ENCODE measurements at regions not wholly inside any gene's neighbourhood (a gene's known extent, or its start where the extent isn't known, plus 50 kb on each side); places are given as distances from the start of the nearest gene placed in this dataset.

DNA sequence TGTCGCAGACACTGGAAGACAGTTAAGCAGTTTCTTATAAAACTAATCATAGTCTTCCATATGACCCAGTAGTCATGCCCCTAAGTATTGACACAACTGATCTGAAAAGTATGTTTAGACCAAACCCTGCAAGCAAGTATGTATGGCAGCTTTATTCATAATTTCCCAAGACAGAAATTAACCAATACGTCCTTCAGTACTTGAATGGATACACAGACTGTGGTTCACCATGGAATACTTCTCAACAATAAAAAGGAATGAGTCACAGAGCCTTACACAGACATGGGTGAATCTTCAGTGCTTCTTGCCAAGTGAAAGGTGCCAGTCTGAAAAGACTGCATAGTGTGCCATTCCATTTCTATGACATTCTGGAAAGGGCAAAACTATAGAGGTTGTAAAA, 50.2 kb upstream of the AKR1E2 start:
- no peak for DNase-seq

DNA sequence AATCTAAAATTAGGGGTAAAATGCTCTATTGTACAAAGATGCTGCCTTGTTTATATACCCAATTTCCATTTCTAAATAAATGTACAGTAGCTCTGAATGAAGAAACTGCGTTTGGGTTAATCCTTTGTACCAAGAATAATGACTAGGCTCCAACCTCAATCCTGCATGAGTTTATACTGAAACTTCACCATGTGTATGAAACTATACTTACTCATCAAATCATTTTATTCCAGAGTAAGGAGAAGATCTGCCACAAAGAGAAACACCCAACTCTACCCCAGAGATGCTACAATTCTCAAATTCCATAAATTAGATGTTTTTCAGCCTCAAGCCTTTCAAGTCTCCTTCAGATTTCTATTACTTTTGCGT, 53.8 kb upstream of the AKR1E2 start:
- DNase-seq: no peak

DNA sequence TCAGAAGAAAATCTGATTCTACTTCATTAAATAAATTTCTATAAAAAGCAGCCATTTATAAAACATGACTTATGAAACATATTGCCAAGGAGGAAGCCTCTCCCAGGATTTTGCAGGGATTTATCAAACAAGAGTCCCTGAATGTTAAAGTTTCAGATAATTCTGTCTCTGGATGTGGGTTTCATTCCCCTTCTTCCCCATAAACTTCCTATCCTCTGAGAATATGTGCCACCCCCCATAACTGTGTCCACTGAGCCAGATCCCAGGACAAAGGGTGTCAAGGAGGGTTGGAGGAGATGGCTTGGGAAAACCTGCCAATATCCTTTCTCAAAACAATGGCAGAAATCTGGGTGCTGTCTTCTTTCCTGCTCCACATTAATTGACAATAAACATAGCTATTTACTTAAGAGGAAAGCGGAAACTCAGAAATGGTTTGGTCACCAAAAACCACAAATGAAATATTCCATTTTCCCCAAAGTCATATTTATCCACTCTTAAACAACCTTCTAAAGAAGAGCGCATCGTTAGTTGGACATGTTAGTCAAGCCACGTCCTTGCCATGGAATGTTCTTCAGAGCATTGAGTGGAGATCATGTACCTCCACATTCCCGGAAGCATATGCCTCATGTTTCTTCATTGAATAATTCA, 54.3 kb upstream of the AKR1E2 start:
- DNase-seq: no peak

DNA sequence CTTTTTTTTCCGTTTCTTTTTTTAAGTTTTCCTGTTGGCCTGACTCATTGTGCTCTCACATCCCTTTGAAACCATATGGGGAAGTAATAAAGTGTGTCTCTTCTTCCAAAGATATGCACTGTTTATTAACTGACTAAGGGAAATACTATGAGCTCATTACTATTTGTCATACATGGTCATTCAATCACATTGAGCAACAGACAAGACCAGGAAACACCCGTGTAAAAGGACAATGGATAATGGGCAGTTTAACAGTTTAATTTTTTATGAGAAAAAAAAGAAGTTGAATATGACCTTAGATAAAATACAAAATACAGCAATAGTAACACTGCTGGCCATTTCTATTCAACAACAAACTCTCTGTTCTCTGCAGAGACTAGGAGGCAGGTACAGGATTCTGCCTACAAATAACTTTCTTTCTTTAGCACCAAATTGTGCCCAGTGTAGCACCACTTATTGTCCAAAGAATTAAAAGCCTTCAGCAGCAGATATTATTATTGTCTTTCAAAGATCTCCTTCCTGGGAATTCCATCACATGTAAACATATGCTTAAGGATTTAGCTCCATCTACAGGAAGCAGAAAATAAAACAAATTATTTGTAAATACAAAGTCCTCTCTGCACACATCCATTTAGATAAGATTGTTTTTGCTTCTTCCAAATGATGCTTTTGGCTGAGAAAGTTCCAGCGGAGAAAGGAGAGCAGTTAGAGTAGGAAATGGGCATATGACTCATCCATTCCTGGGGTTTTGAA, 55.0 kb upstream of the AKR1E2 start:
- no peak for DNase-seq

DNA sequence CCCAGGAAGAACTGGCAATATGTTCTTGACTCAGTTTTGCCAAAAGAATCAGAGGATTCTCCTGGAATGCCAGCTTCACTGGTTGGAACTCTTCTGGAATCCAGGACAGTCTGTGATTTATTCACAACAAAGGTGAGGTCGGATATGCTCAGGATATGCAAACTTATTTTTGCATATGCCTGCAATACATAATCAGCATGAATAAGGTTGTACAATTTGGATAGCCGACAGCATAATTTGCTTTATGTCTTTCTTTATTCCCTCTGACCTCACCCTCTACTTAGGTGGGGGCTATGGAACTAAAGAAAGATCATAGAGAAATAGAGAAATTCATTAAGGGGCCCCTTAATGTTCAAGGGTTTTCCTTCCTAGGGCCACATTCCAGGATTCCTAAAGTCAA, 57.6 kb upstream of the AKR1E2 start:
- DNase-seq: no peak

DNA sequence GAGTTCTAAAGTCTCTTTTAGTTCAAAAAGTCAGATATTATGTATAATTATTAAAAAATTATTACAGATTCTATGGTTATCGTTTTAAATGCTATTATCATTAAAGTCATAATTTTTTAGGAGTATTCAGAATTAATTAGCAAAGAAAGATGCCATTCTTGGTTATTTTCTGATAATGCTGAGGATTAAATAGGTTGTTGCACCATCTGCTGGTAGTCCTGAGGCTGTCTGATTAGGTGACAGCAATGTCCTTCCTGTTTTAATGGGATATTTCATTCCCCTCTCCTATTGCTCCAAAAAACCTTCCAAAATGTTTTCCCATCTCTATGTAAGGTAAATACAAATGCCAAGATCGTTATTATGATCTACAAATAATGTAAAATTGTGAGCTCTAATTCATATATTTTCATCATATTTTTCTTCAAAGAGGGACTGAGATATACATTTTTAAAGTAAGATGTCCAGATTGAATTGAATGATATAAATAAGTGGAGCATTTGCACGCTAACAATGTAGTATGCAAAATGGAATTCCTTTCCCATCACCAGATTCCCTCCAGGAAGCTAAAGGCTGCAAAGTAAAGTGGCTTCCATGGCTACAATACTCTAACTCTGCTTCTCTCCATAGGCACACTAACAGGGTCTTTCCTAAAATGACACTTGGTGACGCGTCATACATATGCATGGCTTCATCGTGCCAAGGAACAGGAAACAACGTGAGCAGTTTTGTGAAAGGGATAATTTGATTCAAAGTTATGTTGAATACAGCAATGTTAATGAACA, 58.8 kb upstream of the AKR1E2 start:
- no peak for DNase-seq

DNA sequence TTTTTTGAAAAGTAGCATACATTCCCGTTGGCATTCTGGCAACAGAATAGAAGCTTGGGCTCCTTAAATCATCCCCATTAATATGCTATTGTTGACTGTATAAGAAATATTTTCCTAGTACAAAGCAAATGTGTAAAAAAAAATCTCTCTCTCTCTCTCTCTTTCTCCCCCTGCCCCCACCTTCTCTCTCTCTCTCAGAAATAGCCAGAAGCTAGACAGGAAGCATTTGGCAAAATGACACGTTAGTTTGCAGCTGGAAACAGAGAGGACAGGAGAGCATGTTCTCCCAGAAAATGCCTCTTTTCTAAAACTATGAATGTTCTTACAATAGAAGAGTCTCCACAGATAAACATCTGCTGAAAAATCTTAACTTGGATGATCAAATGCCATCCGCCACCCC, 59.6 kb upstream of the AKR1E2 start:
- DNase-seq: no peak

DNA sequence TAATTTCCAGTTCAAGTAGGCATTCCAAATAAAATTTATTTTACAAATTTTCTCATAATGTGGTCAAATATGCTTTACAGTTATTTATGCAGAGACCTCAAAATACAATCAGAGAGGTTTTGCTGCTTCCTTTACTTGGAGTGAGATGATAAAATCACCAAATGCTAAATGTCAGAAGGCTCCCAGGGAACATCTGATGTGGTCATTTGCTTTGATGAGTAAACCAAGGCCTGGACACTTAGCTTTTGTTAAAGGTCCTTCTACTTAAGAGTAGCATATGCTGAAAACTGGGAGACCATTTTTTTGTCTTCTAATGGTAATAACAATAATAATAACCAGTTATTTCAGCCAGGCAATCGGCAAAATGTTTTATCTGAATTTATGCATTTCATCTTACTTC, 60.6 kb upstream of the AKR1E2 start:
- DNase-seq: no peak

DNA sequence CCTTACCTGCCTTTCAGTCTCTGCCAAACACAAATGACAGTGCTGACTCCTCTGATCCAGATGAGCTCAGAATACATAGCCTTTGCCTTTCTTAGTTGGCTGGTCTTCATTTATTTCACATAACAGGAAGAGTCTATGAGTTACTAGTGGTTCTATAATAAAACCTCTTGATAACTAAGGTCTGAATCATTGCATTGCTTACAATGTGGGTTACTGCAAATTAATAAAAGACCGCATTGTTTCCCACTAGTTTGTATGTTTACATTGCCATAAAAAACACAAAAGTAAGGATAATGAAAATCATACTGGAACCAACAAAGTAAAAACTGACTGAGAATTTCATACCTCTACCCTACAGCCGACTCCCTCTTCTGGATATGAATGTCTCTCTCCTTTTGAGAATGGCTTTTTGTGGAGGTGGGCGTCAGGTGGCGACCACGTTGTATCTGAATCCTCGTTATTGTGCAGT, 62.0 kb upstream of the AKR1E2 start:
- no peak for DNase-seq

DNA sequence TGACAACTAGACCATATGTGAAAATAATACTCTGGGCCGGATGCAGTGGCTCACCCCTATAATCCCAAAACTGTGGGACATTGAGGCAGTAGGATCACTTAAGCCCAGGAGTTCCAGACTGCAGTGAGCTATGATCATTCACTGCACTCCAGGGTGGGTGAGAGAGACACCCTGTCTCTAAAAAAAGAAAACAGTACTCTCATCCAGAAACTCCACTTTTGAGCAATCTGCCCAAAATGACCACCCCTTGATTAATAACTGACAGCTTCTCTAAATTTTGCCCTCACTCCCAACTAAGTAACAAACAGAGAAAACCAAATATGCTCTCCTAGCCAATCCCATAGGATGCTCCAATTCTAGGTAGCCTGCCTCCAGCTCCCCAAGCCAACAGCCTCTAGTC, 62.5 kb upstream of the AKR1E2 start:
- DNase-seq: no peak

DNA sequence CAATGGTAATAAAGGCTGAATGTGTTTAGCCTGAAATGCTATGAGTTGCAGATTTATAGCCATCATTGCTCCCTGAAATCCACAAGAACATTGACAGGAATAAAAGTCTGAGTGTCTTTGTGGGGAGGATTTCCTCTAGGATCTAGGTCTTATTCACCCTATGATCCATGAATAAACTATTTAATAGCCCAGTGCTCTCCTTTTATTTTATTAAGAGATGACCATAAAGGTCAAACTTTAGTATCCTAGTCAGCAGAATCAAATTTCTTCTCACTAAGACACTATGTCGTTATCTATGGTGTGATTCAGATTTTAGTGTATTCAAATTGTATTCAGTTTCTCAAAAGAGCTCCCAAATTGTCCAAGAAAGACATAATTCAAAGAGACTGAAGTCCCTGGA, 67.8 kb upstream of the AKR1E2 start:
- no peak for DNase-seq

DNA sequence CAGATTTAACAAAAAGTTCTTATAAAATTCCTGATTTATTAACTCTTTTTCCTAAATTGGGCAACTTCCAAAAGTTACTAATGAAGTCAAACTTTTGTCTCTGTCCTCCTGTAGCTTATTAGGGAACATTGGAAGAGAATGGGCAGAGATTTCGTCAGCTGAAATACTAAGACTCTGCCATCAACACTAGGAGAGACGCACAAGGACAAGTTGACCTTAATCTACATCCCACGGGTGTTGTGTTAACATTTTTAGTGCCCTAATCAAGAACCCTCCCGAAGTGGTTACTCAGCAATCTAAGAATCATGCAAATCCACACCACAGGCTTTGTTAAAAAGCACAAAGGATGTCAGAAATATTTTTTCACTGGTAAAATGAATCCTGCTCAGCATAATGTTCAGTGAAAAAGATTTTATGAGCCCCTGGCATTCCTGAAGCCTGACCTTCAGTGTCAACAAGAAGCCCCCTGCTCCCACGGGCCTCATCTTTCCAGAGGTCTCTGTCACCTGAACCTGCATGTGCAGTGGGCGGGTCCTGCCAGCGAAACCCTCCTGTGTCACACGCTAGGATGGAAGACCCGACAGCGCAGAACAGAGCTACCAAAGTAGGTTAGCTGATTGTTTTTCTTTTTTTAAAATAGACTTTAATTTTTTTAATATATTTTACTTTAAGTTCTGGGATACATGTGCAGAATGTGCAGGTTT, 70.6 kb upstream of the AKR1E2 start:
- DNase-seq: no peak

DNA sequence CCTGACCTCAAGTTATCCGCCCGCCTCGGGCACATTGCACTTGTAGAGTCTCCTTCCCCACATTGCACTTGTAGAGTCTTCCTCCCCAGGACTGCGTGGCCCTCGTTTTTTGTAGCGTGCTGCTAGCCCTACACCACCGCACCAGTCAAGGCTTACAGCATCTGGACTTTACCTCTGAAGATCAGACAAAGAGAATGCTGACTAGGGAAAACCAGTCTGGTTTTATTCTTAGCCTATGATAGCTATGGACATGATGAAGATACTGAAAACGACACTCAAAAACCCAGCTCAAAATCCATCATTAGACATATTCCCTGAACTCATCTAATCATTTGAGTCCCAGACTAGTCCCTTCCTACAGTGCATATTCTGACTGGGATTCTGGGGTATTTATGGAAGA, 71.9 kb upstream of the AKR1E2 start:
- no peak for DNase-seq

DNA sequence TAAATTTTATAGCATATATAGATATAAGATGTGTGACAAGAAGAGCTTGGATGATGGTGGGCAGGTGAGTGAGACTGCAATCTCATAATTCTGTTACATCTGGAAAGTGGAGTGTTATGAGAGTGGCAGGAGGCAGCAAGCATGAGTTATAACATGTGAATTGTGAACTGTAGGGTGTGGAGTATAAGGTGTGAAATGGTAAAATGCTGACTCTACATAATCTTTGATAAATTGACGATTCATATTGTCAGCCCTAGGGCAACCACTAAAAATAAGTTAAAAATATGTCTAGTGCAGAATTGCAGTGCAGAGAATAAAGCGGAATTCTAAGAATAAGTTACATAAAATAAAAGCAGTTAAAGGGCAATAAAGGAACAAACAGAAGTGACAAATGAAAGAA, 74.8 kb upstream of the AKR1E2 start:
- no peak for DNase-seq

DNA sequence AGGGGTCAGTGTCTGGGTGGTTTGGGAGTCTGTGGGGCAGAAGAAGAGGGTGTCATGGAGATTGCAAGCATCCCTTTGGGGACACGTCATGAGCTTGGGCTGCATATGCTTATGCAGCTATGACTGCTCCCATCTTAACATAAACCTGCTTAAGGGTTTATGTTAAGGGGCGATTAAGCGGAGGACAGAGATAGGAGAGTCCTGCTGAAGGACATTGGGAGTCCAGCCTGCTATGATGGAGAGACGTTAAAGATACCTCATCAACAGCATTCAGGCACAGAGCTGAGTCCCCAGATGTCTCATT, 76.8 kb upstream of the AKR1E2 start:
- DNase-seq: no peak

DNA sequence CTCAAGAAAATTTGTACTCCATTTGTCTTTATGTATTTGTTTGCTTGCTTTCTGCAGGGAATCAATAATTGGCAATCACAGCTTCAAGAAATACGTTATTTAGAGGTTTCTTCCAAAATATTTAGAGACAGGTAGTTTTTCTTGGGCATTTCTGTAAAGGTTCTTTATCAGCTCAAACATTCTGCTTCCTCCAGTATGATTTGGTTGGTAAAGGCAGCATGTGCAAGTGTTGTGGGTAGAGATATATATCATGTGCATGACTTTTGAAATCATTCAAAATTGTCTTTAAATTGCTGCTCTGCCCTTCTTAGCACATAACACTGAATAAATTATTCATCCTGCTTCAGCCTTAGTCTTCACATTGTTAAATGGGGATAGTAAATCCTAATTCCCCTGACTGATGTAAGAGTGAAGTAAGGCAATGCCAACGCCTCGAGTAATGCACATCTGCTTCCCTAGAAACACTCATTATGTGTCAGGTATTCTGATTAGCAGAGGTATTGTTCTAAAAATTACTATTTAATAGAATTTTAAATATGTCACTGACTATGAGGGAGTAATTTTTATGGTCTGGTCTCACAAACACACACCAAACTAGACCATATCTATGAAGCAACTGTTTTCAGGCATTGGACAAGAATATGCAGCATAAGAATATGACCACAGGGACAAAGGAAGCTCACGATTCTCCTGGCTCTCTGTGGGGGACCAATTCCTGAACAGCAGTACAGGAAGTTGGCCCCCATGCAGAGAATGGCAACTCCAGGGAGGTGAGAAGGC, 77.3 kb upstream of the AKR1E2 start:
- DNase-seq: no peak

DNA sequence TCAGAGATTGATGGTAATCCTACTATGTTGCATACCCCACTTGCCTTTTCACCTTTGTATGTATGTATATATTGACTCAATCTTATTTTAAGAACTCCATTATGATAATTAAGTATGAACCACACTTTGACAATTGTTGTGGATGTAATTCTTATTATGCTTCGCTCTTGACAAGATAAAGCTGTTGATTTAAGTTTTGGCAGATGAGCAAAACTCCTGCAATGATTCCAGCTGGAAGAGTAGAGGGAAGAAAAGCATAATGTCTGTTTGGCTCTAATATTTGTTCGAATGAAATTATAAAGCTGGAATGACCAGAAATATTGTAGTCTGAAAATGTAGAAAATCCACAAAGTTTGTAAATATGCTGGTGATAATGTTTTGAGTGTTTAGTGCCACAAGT, 83.8 kb upstream of the AKR1E2 start:
- no peak for DNase-seq

DNA sequence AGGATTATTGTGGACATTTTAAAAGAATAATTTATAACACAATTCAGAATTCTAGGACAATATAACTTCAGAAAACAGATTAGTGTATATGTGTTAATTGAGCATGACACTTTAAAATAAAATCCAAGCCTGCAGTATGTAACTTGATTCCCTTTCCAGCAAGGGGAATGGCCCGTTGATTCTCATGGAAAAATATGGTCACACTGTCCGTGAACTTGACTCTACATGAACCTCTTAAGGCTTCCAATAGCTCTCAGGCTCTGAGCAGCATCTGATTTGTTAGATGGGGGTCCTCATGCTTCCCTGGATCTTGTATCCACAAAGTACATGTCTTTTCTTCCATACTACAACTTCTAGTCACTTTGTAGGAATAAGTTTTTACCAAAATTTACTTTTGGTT, 85.5 kb upstream of the AKR1E2 start:
- DNase-seq: no peak

DNA sequence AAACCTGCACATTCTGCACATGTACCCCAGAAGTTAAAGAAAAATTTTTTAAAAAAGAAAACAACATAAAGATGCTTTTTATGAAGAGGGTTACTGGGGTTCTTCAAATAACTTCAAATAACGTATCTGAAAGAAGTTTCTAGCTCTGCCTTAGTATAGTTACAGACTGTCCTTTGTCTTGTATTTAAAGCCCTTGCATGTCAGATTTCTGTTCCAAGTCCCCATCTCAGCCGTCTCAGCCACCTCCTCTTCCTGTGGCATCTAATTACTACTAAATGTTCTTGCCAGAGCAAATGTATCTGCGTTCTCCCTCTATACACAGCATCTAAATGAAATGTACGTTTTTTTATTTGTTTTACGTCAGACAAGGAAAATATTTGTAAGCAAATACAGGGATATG, 89.4 kb upstream of the AKR1E2 start:
- no peak for DNase-seq

DNA sequence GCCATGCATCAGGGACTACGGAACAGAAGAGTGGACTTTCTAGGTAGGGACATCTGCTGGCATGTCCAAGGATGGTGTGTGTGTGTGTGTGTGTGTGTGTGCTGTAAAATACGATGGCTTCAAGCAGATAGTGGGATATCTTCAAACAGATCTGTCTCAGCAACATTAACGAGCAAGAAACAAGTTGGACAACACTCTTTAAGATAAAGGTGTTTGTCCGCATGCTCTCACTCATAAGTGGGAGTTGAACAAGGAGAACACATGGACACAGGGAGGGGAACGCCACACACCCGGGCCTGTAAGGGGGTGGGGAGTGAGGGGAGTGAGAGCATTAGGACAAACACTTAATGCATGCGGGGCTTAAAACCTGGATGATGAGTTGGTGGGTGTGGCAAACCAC, 89.8 kb upstream of the AKR1E2 start:
- DNase-seq: no peak

DNA sequence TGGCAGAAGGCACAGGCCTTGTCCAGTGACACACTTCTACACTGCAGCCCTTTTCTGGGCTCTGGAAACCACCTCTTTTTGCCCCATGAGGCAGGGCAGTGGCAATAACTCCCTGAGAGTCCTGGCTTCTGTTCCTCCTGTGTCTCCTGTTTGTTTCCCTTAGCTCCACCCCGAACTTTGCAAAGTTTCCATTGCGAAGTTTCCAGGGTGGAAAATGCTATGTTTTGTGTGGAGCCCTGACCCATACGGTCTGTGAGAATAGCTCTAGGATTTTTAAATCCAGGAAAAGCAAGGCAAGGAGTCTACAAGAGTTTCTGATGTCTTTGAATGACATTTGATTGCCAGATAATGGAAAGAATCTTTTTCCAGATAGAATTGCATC, 92.2 kb upstream of the AKR1E2 start:
- DNase-seq: no peak

DNA sequence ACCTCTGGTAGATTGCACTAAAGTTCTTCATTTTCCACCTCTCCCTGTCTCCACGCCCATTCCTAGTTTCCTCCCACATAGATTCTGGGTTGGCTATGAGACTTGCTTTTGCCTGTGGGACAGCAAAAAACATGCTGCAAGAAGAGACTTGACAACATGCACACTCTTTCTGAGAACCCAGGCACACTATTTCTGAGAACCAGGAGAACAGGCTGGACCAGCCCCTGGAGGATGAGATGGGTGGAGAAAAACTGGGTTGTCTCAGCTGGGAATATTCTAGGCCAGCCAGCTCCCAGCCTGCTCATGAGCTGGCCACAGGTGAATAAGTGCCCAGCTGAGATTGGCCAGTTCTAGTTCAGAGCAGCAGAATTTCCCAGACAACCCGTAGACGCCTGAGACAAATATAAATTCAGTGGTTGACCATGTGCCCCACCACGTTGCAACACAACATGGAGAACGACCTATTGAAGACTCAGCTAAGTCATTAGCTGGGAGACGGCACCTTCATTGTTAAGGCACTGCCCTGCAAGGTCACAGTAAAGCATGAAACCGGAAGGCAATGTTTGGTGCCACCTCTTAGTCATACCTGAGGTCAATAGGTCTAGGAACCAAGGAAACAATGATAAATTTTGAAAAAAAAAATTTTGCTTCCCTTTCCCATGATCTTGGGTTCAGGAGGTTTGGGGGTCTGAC, 92.7 kb upstream of the AKR1E2 start:
- DNase-seq: no peak

All from SIG-M5 (cell line).